Right lobe of liver (tissue), 6 donors: ENCODE measurements at regions not wholly inside any gene's neighbourhood (a gene's known extent, or its start where the extent isn't known, plus 50 kb on each side); places are given as distances from the start of the nearest gene placed in this dataset.

Experiments used
- ATAC-seq, 4 donors: fragments of 200-7000 bp; cut with Tn5 transposase; one replicate each; pipeline ENCODE4 v1.9.1; 2020; ENCODE audit warnings: mild to moderate bottlenecking in 4 of 4, moderate library complexity in 4 of 4
- DNase-seq, 3 donors: peaks; one replicate each; pipeline ENCODE4 v3.0.0-alpha.2; 2020
- H3K27ac ChIP-seq, 3 donors: fragments of 200-600 bp; one replicate each; pipeline ENCODE4 v1.8.0; 2022
- H3K27me3 ChIP-seq, 2 donors: fragments of 200-600 bp; one replicate each; pipeline ENCODE4 v1.8.0; 2022
- H3K36me3 ChIP-seq, 4 donors: fragments of 200-600 bp; sonication (generic) in 1 of 4; one replicate each; pipeline versions ENCODE4 v1.5.1 to v1.8.0; 2017 to 2022; ENCODE audit warnings: control low read depth in 1 of 4
- H3K4me1 ChIP-seq, 4 donors: fragments of 200-600 bp; sonication (generic) in 1 of 4; one replicate each; pipeline versions ENCODE4 v1.5.1 to v1.8.0; 2017 to 2022; ENCODE audit warnings: control low read depth in 1 of 4
- H3K4me3 ChIP-seq, 3 donors: fragments of 200-600 bp; one replicate each; pipeline ENCODE4 v1.8.0; 2022
- H3K9me3 ChIP-seq, 4 donors: fragments of 200-600 bp; sonication (generic) in 1 of 4; one replicate each; pipeline versions ENCODE4 v1.5.1 to v1.8.0; 2017 to 2022; ENCODE audit warnings: control low read depth in 1 of 4
- POLR2A ChIP-seq: fragments of 450-650 bp; IDR thresholded peaks from one replicate; pipeline ENCODE4 v1.6.1; 2017; ENCODE audit warnings: antibody characterized with exemption, mild to moderate bottlenecking
- WGBS: methylation state at CpG from one replicate; pipeline ENCODE4 v1.1.6; 2018; ENCODE audit warnings: low coverage, low lambda C conversion rate; ENCODE audit not compliant: insufficient coverage; ENCODE audit errors: missing lambda C conversion rate; 5-methylcytosine and 5-hydroxymethylcytosine counted together
- intact Hi-C, 2 donors: fragments of 100-400 bp; cut with DNase I; formaldehyde crosslinking; loops; one replicate each; pipeline versions ENCODE4 v1.11.2 to v1.14.1; 2022
- TF ChIP-seq, protein P1 (sequence below), 4 donors: fragments of 200-600 bp in 3 of 4; fragments of 450-650 bp in 1 of 4; IDR thresholded peaks; one replicate each; pipeline versions ENCODE4 v1.5.1 to v1.8.0; 2016 to 2022; ENCODE audit warnings: antibody characterized with exemption in 4 of 4, mild to moderate bottlenecking in 2 of 4
- donor health status: DM: no; HTN: yes; CAD: no.
- donor health status: DM: no; HTN: no; CAD: no.
- donor health status: DM: no; HTN: no; CAD: no.
- donor health status: DM: no; HTN: yes; CAD: no.
- donor health status: DM: no; HTN: yes; CAD: no.

DNA sequence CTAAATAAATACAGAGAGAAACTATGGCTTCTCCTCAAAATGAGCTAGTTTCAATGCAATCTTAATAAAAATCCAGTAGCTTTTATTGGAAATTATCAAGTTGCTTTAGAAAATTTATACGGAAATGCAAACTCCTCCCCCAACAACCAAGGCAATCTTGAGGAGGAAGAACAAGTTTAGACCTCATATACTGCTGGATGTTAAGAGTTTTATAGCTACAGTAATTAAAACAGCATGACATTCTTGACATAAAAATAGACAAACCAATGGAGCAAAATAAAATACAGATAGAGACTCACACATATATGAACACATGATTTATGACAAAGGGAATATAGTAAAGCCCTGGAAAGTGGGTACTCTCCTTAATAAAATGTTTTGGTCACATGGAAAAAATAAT, 368.7 kb downstream of the C12orf75 start:
- DNase-seq: no peak
- 78% methylated on average over 1 of the region's 1 CpG for WGBS
- Histone ChIP-seq H3K4me1 (no peaks in the 10 kb centered on the region), H3K4me3 (no peak overlapping the region), H3K27me3 (no peaks in the 10 kb centered on the region), H3K9me3 (no peaks in the 10 kb centered on the region), H3K36me3 (no peaks in the 10 kb centered on the region), H3K27ac (no peak overlapping the region)
- TF ChIP-seq, protein P1, sequence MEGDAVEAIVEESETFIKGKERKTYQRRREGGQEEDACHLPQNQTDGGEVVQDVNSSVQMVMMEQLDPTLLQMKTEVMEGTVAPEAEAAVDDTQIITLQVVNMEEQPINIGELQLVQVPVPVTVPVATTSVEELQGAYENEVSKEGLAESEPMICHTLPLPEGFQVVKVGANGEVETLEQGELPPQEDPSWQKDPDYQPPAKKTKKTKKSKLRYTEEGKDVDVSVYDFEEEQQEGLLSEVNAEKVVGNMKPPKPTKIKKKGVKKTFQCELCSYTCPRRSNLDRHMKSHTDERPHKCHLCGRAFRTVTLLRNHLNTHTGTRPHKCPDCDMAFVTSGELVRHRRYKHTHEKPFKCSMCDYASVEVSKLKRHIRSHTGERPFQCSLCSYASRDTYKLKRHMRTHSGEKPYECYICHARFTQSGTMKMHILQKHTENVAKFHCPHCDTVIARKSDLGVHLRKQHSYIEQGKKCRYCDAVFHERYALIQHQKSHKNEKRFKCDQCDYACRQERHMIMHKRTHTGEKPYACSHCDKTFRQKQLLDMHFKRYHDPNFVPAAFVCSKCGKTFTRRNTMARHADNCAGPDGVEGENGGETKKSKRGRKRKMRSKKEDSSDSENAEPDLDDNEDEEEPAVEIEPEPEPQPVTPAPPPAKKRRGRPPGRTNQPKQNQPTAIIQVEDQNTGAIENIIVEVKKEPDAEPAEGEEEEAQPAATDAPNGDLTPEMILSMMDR (IDR thresholded peaks at IDR 0.05): no peak
- TF ChIP-seq POLR2A: no peak
- no peak for ATAC-seq
- intact Hi-C loops: no loop called here

DNA sequence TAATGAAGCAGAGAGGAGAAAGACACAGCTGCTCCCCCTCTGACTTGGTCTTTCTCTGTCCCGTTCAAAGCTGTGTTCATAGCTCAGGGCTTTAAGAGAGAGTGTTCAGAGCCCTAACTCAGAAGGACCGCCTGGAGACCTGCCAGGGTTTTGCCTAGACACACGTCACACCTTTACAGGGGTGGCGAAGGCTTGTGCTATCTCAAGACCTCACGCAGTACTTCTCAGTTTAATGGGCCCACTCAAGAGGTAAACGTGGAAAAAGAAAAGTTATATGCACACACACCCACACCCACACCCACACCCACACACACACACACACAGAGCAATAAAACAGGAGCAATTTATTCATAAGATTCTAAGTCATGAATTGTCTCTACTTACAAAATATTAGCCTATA, 374.3 kb downstream of the C12orf75 start:
- no peaks in the 10 kb centered on the region for H3K36me3 ChIP-seq
- H3K4me1 ChIP-seq: no peaks in the 10 kb centered on the region
- intact Hi-C loops: loop anchor here in 1 of 2 donors (5.0 kb wide), 1 partner anchor 433 kb away; the partner anchor contains the start of gene NUAK1
- DNase-seq (no peak), ATAC-seq (no peak)
- no peak overlapping the region for H3K4me3 ChIP-seq
- H3K27me3 ChIP-seq: no peaks in the 10 kb centered on the region
- no peak overlapping the region for H3K27ac ChIP-seq
- TF ChIP-seq POLR2A: no peak
- TF ChIP-seq, protein P1 (IDR thresholded peaks at IDR 0.05): no peak
- H3K9me3 ChIP-seq: no peaks in the 10 kb centered on the region
- WGBS: 58% methylated on average over 5 of the region's 6 CpGs

DNA sequence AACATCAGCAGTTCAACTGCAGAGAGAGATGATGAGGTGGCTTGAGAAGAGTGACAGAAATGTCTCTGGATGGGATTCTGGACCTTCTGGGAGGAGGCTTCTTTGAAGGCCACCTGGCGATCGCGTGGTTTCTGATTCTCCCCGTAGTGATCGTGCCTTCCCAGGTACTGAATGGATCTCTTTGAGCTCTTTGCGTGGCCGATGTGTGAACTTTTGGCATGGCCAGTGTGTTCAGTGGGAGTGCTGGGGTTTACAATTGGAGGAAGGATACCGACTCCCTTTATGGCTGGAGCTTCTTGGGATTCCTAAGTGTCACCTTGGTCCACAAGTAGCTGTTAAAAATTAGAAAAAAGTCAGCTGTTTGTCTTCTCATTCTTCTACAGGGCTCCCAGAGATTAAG, 374.7 kb downstream of the C12orf75 start:
- Histone ChIP-seq H3K27ac (no peak overlapping the region), H3K27me3 (no peaks in the 10 kb centered on the region), H3K9me3 (no peaks in the 10 kb centered on the region), H3K4me3 (no peak overlapping the region), H3K36me3 (no peaks in the 10 kb centered on the region), H3K4me1 (no peaks in the 10 kb centered on the region)
- no peak for TF ChIP-seq POLR2A
- TF ChIP-seq, protein P1 (IDR thresholded peaks at IDR 0.05): no peak
- no peak for DNase-seq
- intact Hi-C loops: loop anchor here in 1 of 2 donors (5.0 kb wide), 1 partner anchor 432 kb away; the partner anchor contains the start of gene NUAK1
- 58% methylated on average over 5 of the region's 8 CpGs for WGBS
- no peak for ATAC-seq

DNA sequence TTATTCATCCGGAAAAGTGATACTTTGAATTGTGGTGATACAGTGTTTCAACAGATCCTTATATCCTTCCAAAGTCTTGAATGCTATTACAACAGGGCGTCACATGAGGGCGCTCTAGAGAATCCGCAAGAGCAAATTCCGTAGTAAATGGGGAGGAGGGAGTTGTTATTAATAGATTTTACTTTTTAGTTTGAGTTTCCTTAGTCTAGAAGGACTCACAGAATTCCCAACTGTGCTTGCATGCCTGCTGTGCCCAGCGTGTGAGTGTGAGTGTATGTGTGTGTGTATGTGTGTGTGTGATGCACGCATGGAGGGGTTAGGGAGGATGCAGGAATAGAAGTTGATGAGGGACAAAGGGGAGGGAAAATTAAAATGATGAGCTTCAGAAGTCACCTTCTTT, 375.3 kb downstream of the C12orf75 start:
- 25% methylated on average over 7 of the region's 7 CpGs for WGBS
- Histone ChIP-seq H3K36me3 (no peaks in the 10 kb centered on the region), H3K4me1 (no peaks in the 10 kb centered on the region), H3K9me3 (no peaks in the 10 kb centered on the region), H3K4me3 (no peak overlapping the region), H3K27me3 (no peaks in the 10 kb centered on the region), H3K27ac (no peak overlapping the region)
- DNase-seq (peak in 1 of 3 donors; percentile 52), ATAC-seq (peak; percentile 73 to 86 (median 79))
- intact Hi-C loops: loop anchor here in 1 of 2 donors (5.0 kb wide), 1 partner anchor 432 kb away; the partner anchor contains the start of gene NUAK1
- TF ChIP-seq, protein P1 (IDR thresholded peaks at IDR 0.05): peak; percentile 70 to 84 (median 78)
- TF ChIP-seq POLR2A: no peak
